ENCODE measurements at regions not wholly inside any gene's neighbourhood (a gene's known extent, or its start where the extent isn't known, plus 50 kb on each side); places are given as distances from the start of the nearest gene placed in this dataset.

DNA sequence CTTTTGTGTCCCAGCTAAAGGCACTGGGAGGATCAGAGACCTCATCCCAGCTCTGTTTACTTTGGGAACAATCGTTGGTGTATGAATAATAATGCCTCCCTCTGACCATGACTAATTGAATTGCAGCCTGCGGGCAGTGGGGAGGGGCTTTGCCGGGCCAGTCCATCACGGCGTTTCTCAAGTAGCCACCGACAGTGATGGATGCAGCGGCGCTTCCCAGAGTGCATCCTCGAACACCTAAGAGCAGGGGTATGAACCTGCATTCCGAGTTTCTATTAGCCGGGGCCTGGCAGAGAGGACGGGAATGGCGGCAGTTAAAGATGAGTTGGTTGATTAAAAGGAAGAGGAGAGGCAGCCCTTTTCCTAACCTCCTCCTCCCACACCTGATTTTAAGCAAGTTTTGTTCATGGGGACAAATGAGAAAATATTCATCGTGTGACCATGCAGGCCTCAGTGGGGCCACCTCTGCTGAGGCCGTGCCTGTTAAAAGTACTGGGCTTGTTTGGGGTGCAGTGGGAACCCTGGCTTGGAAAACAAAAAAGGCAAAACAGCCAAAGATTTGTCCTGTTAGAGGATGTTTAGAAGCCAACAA lies 154.1 kb downstream of the FOXA2 start:
- TF ChIP-seq, protein P1, sequence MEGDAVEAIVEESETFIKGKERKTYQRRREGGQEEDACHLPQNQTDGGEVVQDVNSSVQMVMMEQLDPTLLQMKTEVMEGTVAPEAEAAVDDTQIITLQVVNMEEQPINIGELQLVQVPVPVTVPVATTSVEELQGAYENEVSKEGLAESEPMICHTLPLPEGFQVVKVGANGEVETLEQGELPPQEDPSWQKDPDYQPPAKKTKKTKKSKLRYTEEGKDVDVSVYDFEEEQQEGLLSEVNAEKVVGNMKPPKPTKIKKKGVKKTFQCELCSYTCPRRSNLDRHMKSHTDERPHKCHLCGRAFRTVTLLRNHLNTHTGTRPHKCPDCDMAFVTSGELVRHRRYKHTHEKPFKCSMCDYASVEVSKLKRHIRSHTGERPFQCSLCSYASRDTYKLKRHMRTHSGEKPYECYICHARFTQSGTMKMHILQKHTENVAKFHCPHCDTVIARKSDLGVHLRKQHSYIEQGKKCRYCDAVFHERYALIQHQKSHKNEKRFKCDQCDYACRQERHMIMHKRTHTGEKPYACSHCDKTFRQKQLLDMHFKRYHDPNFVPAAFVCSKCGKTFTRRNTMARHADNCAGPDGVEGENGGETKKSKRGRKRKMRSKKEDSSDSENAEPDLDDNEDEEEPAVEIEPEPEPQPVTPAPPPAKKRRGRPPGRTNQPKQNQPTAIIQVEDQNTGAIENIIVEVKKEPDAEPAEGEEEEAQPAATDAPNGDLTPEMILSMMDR (IDR thresholded peaks at IDR 0.05; ENCODE audit: low read depth, low read length, poor library complexity, severe bottlenecking) = no peak
- TF ChIP-seq EZH2phosphoT487 (IDR thresholded peaks at IDR 0.05; ENCODE audit: borderline replicate concordance, low read length) = no peak

Data from DOHH2 (cell line).